ENCODE measurements at regions not wholly inside any gene's neighbourhood (a gene's known extent, or its start where the extent isn't known, plus 50 kb on each side); places are given as distances from the start of the nearest gene placed in this dataset.
A peak's percentile ranks its signal among the peaks of the same experiment; 100 is the strongest.

DNA sequence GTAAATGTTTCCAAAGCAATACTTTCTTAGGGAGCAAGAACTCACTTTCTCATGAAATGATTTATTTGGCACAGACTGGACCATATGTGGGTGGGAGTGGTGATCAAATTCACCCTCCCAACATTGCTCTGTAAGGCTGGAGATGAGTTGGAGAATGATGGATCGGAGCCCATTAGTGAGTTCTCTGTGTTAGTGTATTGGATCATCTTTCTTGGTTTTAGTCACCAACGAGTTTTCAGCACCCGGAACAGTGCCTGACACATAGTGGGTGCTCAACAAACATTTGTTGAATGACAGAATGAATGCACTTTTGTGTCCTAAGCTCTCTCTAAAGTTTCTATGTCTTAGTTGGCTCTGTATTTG, 104.5 kb upstream of the FAM20A start:
- in situ Hi-C loops (cut with MboI; ENCODE audit: low pct_ligation_motif_present in 1 of 4, low pct_unique_long_range_greater_than_20kb in 1 of 4, low sequenced_read_pairs in 3 of 4) = no loop called here
- no peaks in the 10 kb centered on the region for H3K36me3 ChIP-seq
- DNase-seq = no peak
- 62 to 80% methylated on average over 1 to 3 of the region's 3 CpGs for WGBS, 2 donors (ENCODE audit: low coverage in 1 of 2)
- H3K4me3 ChIP-seq = no peak overlapping the region
- no peaks in the 10 kb centered on the region for H3K4me1 ChIP-seq
- no peaks in the 10 kb centered on the region for H3K27me3 ChIP-seq
- H3K27ac ChIP-seq = peak overlapping the region in 1 of 4 donors; percentile 28
- no peaks in the 10 kb centered on the region for H3K9me3 ChIP-seq
- intact Hi-C loops (cut with DNase I; ENCODE audit: low total_unique reads) = no loop called here
- TF ChIP-seq POLR2A (IDR thresholded peaks at IDR 0.05) = no peak
- no peak for TF ChIP-seq EP300 (IDR thresholded peaks at IDR 0.05; ENCODE audit: low read depth)
- no peak for TF ChIP-seq POLR2AphosphoS5 (IDR thresholded peaks at IDR 0.05)
- TF ChIP-seq, protein P1, sequence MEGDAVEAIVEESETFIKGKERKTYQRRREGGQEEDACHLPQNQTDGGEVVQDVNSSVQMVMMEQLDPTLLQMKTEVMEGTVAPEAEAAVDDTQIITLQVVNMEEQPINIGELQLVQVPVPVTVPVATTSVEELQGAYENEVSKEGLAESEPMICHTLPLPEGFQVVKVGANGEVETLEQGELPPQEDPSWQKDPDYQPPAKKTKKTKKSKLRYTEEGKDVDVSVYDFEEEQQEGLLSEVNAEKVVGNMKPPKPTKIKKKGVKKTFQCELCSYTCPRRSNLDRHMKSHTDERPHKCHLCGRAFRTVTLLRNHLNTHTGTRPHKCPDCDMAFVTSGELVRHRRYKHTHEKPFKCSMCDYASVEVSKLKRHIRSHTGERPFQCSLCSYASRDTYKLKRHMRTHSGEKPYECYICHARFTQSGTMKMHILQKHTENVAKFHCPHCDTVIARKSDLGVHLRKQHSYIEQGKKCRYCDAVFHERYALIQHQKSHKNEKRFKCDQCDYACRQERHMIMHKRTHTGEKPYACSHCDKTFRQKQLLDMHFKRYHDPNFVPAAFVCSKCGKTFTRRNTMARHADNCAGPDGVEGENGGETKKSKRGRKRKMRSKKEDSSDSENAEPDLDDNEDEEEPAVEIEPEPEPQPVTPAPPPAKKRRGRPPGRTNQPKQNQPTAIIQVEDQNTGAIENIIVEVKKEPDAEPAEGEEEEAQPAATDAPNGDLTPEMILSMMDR (IDR thresholded peaks at IDR 0.05) = no peak

DNA sequence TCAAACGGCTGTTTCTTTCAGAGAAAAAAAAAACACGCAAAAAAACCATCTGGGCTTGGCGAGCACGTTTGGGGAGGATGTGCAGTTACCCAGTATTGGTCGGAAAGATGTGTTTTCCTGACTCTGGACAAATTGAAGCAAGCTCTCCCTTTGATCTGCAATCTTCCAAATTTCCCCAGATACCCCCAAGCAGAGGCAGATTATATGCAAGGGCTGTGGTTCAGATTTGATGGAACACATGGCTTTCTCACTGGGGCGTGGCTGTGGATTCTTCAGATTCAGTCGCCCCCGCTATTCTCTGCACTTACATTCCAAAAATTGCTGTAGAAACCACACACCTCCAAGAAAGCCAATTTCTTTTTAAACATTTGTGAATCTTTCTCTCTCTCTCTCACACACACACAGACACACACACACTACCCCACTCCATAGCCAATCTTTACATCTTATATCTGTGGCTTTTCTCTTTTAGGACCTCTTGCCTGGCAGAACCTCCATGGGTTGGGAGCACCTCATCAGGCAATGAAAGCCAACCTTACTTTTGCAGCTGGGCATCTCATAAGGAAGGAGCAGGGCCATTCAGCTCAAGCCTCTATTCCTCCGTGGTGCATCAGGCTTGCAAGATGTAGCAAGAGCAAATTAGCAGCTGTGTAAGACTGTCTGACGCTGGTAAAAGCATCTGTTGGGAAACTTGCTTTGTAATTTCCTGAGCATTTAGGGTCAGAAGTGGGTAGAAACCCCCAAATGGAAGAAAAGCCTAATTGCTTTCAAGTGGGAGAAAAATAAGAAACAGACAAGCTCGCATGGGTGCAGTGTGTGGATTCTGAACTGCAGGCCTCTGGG, 103.9 kb upstream of the FAM20A start:
- Histone ChIP-seq H3K9me3 (no peaks in the 10 kb centered on the region), H3K27ac (no peak overlapping the region), H3K27me3 (no peaks in the 10 kb centered on the region), H3K36me3 (no peaks in the 10 kb centered on the region), H3K4me3 (no peak overlapping the region), H3K4me1 (no peaks in the 10 kb centered on the region)
- in situ Hi-C loops (cut with MboI; ENCODE audit: low pct_ligation_motif_present in 1 of 4, low pct_unique_long_range_greater_than_20kb in 1 of 4, low sequenced_read_pairs in 3 of 4) (no loop called here), intact Hi-C loops (cut with DNase I; ENCODE audit: low total_unique reads) (no loop called here)
- no peak for DNase-seq
- 72 to 90% methylated on average over 5 to 11 of the region's 11 CpGs for WGBS, 2 donors (ENCODE audit: low coverage in 1 of 2)
- TF ChIP-seq POLR2AphosphoS5 (IDR thresholded peaks at IDR 0.05) (no peak), POLR2A (IDR thresholded peaks at IDR 0.05) (no peak), EP300 (IDR thresholded peaks at IDR 0.05; ENCODE audit: low read depth) (no peak)
- TF ChIP-seq, protein P1 (IDR thresholded peaks at IDR 0.05) = no peak

DNA sequence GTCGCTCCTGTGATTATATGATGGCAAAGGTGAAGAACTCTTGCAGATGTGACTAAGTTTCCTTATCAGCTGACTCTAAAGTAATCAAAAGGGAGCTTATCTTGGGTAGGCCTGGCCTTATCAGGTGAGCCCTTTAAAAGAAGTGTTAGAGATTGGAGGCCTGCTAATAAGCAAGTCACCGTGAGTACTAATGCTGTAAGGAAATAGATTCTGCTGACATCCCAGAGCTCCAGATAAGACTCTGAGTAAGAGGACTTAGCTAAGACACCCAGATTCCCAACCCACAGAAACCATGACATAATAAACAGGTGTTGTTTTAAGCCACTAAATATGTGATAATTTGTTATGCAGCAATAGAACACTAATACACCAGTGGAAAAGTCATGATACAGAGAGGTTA, 99.9 kb upstream of the FAM20A start:
- WGBS, 2 donors (ENCODE audit: low coverage in 1 of 2) = 51 to 56% methylated on average over 1 to 2 of the region's 2 CpGs
- H3K27ac ChIP-seq = no peak overlapping the region
- H3K4me1 ChIP-seq = no peaks in the 10 kb centered on the region
- H3K9me3 ChIP-seq = no peaks in the 10 kb centered on the region
- no peaks in the 10 kb centered on the region for H3K36me3 ChIP-seq
- in situ Hi-C loops (cut with MboI; ENCODE audit: low pct_ligation_motif_present in 1 of 4, low pct_unique_long_range_greater_than_20kb in 1 of 4, low sequenced_read_pairs in 3 of 4) (no loop called here), intact Hi-C loops (cut with DNase I; ENCODE audit: low total_unique reads) (no loop called here)
- TF ChIP-seq POLR2A (IDR thresholded peaks at IDR 0.05) (no peak), EP300 (IDR thresholded peaks at IDR 0.05; ENCODE audit: low read depth) (no peak), POLR2AphosphoS5 (IDR thresholded peaks at IDR 0.05) (no peak)
- TF ChIP-seq, protein P1 (IDR thresholded peaks at IDR 0.05) = no peak
- no peaks in the 10 kb centered on the region for H3K27me3 ChIP-seq
- DNase-seq = no peak
- H3K4me3 ChIP-seq = no peak overlapping the region

DNA sequence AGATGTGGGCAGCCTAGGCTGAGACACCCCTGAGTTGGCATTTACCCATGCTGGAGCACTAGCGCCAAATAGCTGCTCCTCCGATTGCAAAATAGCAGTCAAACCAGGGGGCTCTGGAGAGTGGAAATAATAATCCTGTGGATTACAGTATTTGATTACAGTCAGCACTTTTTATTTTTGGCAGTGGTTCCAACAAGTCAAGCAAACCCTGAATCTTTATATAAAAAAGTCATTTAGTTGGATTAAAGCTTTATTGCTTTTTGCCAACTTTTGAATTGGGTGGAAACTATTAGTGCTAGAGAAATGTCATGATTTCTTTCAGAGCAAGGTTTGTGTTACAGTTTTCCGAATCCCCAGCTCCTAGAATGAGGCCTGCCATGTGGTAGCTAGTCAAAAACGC, 99.3 kb upstream of the FAM20A start:
- intact Hi-C loops (cut with DNase I; ENCODE audit: low total_unique reads) = no loop called here
- TF ChIP-seq, protein P1 (IDR thresholded peaks at IDR 0.05) = no peak
- TF ChIP-seq EP300 (IDR thresholded peaks at IDR 0.05; ENCODE audit: low read depth) (no peak), POLR2AphosphoS5 (IDR thresholded peaks at IDR 0.05) (no peak), POLR2A (IDR thresholded peaks at IDR 0.05) (no peak)
- H3K4me3 ChIP-seq = no peak overlapping the region
- in situ Hi-C loops (cut with MboI; ENCODE audit: low pct_ligation_motif_present in 1 of 4, low pct_unique_long_range_greater_than_20kb in 1 of 4, low sequenced_read_pairs in 3 of 4) = no loop called here
- no peak overlapping the region for H3K27ac ChIP-seq
- WGBS, 2 donors (ENCODE audit: low coverage in 1 of 2) = 46 to 80% methylated on average over 2 to 4 of the region's 4 CpGs
- no peaks in the 10 kb centered on the region for H3K4me1 ChIP-seq
- H3K27me3 ChIP-seq = no peaks in the 10 kb centered on the region
- no peaks in the 10 kb centered on the region for H3K36me3 ChIP-seq
- H3K9me3 ChIP-seq = no peaks in the 10 kb centered on the region
- no peak for DNase-seq

Data from transverse colon (tissue), 4 donors.